Loucy (cell line): ENCODE measurements at regions not wholly inside any gene's neighbourhood (a gene's known extent, or its start where the extent isn't known, plus 50 kb on each side); places are given as distances from the start of the nearest gene placed in this dataset.
"Not testable (repeated sequence)": the region's sequence is repeated elsewhere in the genome, so short reads cannot be mapped to it uniquely, and the experiment has no call there.

ENCODE experiments used
- CTCF ChIP-seq: fragments of 200-600 bp; sonication (generic); conservative IDR thresholded peaks from 2 replicates; pipeline ENCODE4 v1.5.1; 2014; ENCODE audit warnings: mild to moderate bottlenecking, antibody characterized with exemption, low read length
- EZH2phosphoT487 ChIP-seq: fragments of 200-600 bp; IDR thresholded peaks from 2 replicates; pipeline ENCODE4 v1.6.1; 2018; ENCODE audit warnings: antibody characterized with exemption, mild to moderate bottlenecking, moderate library complexity, borderline replicate concordance

GRCh38 chr5:26485146-26485860 is 553.1 kb downstream of the CDH9 start:
- not testable (repeated sequence) for TF ChIP-seq CTCF, EZH2phosphoT487
